ENCODE measurements at regions not wholly inside any gene's neighbourhood (a gene's known extent, or its start where the extent isn't known, plus 50 kb on each side); places are given as distances from the start of the nearest gene placed in this dataset.

DNA sequence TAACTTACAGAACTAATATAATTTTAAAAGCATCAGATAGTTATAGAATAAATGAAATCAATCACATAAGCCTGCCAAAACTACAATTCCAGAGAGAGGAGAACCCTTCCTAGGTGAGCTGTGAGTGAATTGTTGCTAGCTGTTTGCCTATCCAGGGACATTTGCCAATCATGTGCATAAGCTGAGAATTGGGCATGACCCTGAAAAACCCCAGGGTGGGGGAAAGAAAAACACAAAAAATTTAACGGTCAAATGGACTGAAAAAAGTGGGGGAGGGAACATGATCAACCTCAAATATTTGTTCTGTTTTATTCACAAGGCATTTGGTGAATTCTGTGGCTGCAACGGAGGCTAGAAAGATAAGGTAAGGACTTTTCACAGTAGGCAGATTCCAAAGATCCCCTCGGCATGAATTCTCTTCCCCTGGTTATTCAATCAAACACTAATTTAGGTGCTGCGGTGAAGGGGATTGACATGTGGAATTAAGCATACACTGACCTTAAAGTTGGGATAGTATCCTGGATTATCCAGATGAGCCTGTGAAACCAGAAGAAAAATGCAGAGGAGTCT lies 203.9 kb upstream of the RGPD4 start:
- TF ChIP-seq, protein P1, sequence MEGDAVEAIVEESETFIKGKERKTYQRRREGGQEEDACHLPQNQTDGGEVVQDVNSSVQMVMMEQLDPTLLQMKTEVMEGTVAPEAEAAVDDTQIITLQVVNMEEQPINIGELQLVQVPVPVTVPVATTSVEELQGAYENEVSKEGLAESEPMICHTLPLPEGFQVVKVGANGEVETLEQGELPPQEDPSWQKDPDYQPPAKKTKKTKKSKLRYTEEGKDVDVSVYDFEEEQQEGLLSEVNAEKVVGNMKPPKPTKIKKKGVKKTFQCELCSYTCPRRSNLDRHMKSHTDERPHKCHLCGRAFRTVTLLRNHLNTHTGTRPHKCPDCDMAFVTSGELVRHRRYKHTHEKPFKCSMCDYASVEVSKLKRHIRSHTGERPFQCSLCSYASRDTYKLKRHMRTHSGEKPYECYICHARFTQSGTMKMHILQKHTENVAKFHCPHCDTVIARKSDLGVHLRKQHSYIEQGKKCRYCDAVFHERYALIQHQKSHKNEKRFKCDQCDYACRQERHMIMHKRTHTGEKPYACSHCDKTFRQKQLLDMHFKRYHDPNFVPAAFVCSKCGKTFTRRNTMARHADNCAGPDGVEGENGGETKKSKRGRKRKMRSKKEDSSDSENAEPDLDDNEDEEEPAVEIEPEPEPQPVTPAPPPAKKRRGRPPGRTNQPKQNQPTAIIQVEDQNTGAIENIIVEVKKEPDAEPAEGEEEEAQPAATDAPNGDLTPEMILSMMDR (conservative IDR thresholded peaks at IDR 0.05; ENCODE audit: low read depth, low read length): no peak
- no peak for TF ChIP-seq EZH2 (IDR thresholded peaks at IDR 0.05; ENCODE audit: borderline replicate concordance, low read depth, low read length, poor library complexity, severe bottlenecking)

Measured in A673 (cell line).